Spleen (tissue), 7 donors: ENCODE measurements at regions not wholly inside any gene's neighbourhood (a gene's known extent, or its start where the extent isn't known, plus 50 kb on each side); places are given as distances from the start of the nearest gene placed in this dataset.

ENCODE experiments used
- POLR2A ChIP-seq, 3 donors: fragments of 450-650 bp; IDR thresholded peaks; one replicate each; pipeline ENCODE4 v1.5.1; 2017; ENCODE audit warnings: antibody characterized with exemption in 3 of 3, mild to moderate bottlenecking in 1 of 3
- POLR2AphosphoS5 ChIP-seq, 3 donors: sonication (generic); formaldehyde crosslinking; IDR thresholded peaks; one replicate each; pipeline ENCODE4 v1.5.1; 2017; ENCODE audit warnings: antibody characterized with exemption in 3 of 3
- TF ChIP-seq, protein P1 (sequence below), 11 experiments: fragments of 200-600 bp in 7 of 11; fragments of 450-650 bp in 4 of 11; sonication (generic) in 4 of 11; IDR thresholded peaks in 8 of 11; conservative IDR thresholded peaks in 3 of 11; 1 replicate in 7 of 11; 2 replicates in 4 of 11; pipeline versions ENCODE4 v1.4.0 to v1.8.0; 2016 to 2021; ENCODE audit warnings: antibody characterized with exemption in 11 of 11, inconsistent platforms in 4 of 11, mild to moderate bottlenecking in 1 of 11
- donor health status: DM: no; HTN: no; CAD: no; lungs with moderate emphysema.
- donor health status: DM: no; HTN: no; CAD: no.
- donor health status: DM: no; HTN: no; CAD: no.

GRCh38 chr16:8260140-8260539, 330.2 kb downstream of the TMEM114 start:
- TF ChIP-seq, protein P1, sequence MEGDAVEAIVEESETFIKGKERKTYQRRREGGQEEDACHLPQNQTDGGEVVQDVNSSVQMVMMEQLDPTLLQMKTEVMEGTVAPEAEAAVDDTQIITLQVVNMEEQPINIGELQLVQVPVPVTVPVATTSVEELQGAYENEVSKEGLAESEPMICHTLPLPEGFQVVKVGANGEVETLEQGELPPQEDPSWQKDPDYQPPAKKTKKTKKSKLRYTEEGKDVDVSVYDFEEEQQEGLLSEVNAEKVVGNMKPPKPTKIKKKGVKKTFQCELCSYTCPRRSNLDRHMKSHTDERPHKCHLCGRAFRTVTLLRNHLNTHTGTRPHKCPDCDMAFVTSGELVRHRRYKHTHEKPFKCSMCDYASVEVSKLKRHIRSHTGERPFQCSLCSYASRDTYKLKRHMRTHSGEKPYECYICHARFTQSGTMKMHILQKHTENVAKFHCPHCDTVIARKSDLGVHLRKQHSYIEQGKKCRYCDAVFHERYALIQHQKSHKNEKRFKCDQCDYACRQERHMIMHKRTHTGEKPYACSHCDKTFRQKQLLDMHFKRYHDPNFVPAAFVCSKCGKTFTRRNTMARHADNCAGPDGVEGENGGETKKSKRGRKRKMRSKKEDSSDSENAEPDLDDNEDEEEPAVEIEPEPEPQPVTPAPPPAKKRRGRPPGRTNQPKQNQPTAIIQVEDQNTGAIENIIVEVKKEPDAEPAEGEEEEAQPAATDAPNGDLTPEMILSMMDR (IDR thresholded peaks at IDR 0.05 in 8 of 11, conservative IDR thresholded peaks at IDR 0.05 in 3 of 11) = no peak
- no peak for TF ChIP-seq POLR2AphosphoS5 (IDR thresholded peaks at IDR 0.05)
- TF ChIP-seq POLR2A (IDR thresholded peaks at IDR 0.05) = no peak
